ENCODE measurements at regions not wholly inside any gene's neighbourhood (a gene's known extent, or its start where the extent isn't known, plus 50 kb on each side); places are given as distances from the start of the nearest gene placed in this dataset.

GRCh38 chr3:162802228-162802965 lies 1305.8 kb downstream of the OTOL1 start:
- BruUV-seq (replicated peaks): no TSS peak
- intact Hi-C loops (cut with micrococcal nuclease; ENCODE audit: unreplicated experiment): no loop called here
- WGBS (ENCODE audit: insufficient coverage, insufficient replicate concordance, low lambda C conversion rate, missing lambda C conversion rate): 41% methylated on average over 4 of the region's 4 CpGs

More at GRCh38 chr3:162802228-162802965, 1305.8 kb downstream of the OTOL1 start:
- Histone ChIP-seq H3K79me2 (ENCODE audit: control insufficient read depth, insufficient read depth, low read length) (no peaks in the 10 kb centered on the region), H2AFZ (ENCODE audit: control insufficient read depth, low read depth, low read length) (no peak overlapping the region), H3K9ac (ENCODE audit: control insufficient read depth, insufficient read depth, low read length) (no peak overlapping the region), H3K4me2 (ENCODE audit: control insufficient read depth, insufficient read depth) (no peak overlapping the region), H3K9me3 (replicated peaks; ENCODE audit: control insufficient read depth, insufficient read depth, low read length) (no peaks in the 10 kb centered on the region), H4K20me1 (ENCODE audit: control insufficient read depth, insufficient read depth) (no peaks in the 10 kb centered on the region), H3K36me3 (ENCODE audit: control insufficient read depth in 2 of 2, insufficient read depth in 2 of 2, low read length in 1 of 2) (no peaks in the 10 kb centered on the region), H3K27ac (ENCODE audit: control insufficient read depth, insufficient read depth) (no peak overlapping the region), H3K27me3 (replicated peaks in 1 of 2; ENCODE audit: control insufficient read depth in 2 of 2, insufficient read depth in 2 of 2, low read length in 1 of 2) (no peaks in the 10 kb centered on the region), H3K4me1 (ENCODE audit: control insufficient read depth, insufficient read depth, low read length) (no peaks in the 10 kb centered on the region), H3K4me3 (no peak overlapping the region)
- ATAC-seq (no peak), FAIRE-seq (no peak), DNase-seq (ENCODE audit: low read depth, low spot score) (no peak)
- no peak for TF ChIP-seq DPF2 (IDR thresholded peaks at IDR 0.05)
- no peak for TF ChIP-seq SP1 (IDR thresholded peaks at IDR 0.05; ENCODE audit: low read depth, low read length)
- TF ChIP-seq MEF2B (IDR thresholded peaks at IDR 0.05; ENCODE audit: partially characterized antibody, poor library complexity, severe bottlenecking): no peak
- TF ChIP-seq, protein P1, sequence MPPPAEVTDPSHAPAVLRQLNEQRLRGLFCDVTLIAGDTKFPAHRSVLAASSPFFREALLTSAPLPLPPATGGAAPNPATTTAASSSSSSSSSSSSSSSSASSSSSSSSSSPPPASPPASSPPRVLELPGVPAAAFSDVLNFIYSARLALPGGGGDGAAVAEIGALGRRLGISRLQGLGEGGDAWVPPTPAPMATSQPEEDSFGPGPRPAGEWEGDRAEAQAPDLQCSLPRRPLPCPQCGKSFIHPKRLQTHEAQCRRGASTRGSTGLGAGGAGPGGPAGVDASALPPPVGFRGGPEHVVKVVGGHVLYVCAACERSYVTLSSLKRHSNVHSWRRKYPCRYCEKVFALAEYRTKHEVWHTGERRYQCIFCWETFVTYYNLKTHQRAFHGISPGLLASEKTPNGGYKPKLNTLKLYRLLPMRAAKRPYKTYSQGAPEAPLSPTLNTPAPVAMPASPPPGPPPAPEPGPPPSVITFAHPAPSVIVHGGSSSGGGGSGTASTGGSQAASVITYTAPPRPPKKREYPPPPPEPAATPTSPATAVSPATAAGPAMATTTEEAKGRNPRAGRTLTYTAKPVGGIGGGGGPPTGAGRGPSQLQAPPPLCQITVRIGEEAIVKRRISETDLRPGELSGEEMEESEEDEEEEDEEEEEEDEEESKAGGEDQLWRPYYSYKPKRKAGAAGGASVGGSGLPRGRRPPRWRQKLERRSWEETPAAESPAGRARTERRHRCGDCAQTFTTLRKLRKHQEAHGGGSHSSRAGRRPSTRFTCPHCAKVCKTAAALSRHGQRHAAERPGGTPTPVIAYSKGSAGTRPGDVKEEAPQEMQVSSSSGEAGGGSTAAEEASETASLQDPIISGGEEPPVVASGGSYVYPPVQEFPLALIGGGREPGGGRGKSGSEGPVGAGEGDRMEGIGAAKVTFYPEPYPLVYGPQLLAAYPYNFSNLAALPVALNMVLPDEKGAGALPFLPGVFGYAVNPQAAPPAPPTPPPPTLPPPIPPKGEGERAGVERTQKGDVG (CRISPR knock-in tag; IDR thresholded peaks at IDR 0.05): no peak
- TF ChIP-seq ASH2L (IDR thresholded peaks at IDR 0.05; ENCODE audit: borderline replicate concordance, low read depth): no peak
- RAD21 ChIA-PET (ENCODE audit: unreplicated experiment): no interaction called here
- SMC1A ChIA-PET (ENCODE audit: uncharacterized antibody, unreplicated experiment): no interaction called here
- POLR2A ChIA-PET: no interaction called here
- CTCF ChIA-PET: no interaction called here
- in situ Hi-C loops (cut with MboI): no loop called here
